ENCODE measurements at regions not wholly inside any gene's neighbourhood (a gene's known extent, or its start where the extent isn't known, plus 50 kb on each side); places are given as distances from the start of the nearest gene placed in this dataset.

GRCh38 chr3:43224405-43225073 is 61.8 kb upstream of the SNRK start:
- no peaks in the 10 kb centered on the region for H3K9me2 ChIP-seq (replicated peaks; ENCODE audit: insufficient read depth, low read length)
- H3K36me3 ChIP-seq (replicated peaks; ENCODE audit: insufficient read depth, low read length), result no peaks in the 10 kb centered on the region
- H3K79me2 ChIP-seq (ENCODE audit: low read length), result no peaks in the 10 kb centered on the region
- no peaks in the 10 kb centered on the region for H3K27me3 ChIP-seq (replicated peaks; ENCODE audit: insufficient read depth, low read length)
- H3K9ac ChIP-seq (ENCODE audit: low read length), result no peak overlapping the region
- no peak overlapping the region for H3K27ac ChIP-seq (ENCODE audit: low read length)
- no peak overlapping the region for H2AFZ ChIP-seq (ENCODE audit: low read length)
- H3K4me3 ChIP-seq (ENCODE audit: low read length), result no peak overlapping the region
- no peaks in the 10 kb centered on the region for H4K20me1 ChIP-seq (ENCODE audit: insufficient read depth, low read length)
- H3K4me1 ChIP-seq (ENCODE audit: low read length), result no peaks in the 10 kb centered on the region
- TF ChIP-seq EZH2phosphoT487 (IDR thresholded peaks at IDR 0.05; ENCODE audit: low read length) (no peak), CTCF (IDR thresholded peaks at IDR 0.05; ENCODE audit: low read length) (no peak), EZH2 (optimal IDR thresholded peaks at IDR 0.05; ENCODE audit: low read depth, low read length) (no peak)
- H3F3A ChIP-seq (ENCODE audit: insufficient read depth, low read length), result no peaks in the 10 kb centered on the region
- H3K9me3 ChIP-seq (replicated peaks; ENCODE audit: insufficient read depth, low read length), result no peaks in the 10 kb centered on the region
- no peak for DNase-seq
- H3K4me2 ChIP-seq (ENCODE audit: low read depth, low read length), result no peak overlapping the region

GRCh38 chr3:43223670-43224364 is 62.5 kb upstream of the SNRK start:
- Histone ChIP-seq H3K36me3 (replicated peaks; ENCODE audit: insufficient read depth, low read length) (no peaks in the 10 kb centered on the region), H3K9ac (ENCODE audit: low read length) (no peak overlapping the region), H4K20me1 (ENCODE audit: insufficient read depth, low read length) (no peaks in the 10 kb centered on the region), H2AFZ (ENCODE audit: low read length) (no peak overlapping the region), H3K27me3 (replicated peaks; ENCODE audit: insufficient read depth, low read length) (no peaks in the 10 kb centered on the region), H3K9me2 (replicated peaks; ENCODE audit: insufficient read depth, low read length) (no peaks in the 10 kb centered on the region), H3K4me2 (ENCODE audit: low read depth, low read length) (no peak overlapping the region), H3K4me3 (ENCODE audit: low read length) (no peak overlapping the region), H3K4me1 (ENCODE audit: low read length) (0 out of 2 replicates have a peak, but pooled peaks cover 1% of the 10 kb centered on the region), H3K79me2 (ENCODE audit: low read length) (no peaks in the 10 kb centered on the region), H3K9me3 (replicated peaks; ENCODE audit: insufficient read depth, low read length) (no peaks in the 10 kb centered on the region), H3F3A (ENCODE audit: insufficient read depth, low read length) (no peaks in the 10 kb centered on the region), H3K27ac (ENCODE audit: low read length) (no peak overlapping the region)
- TF ChIP-seq CTCF (IDR thresholded peaks at IDR 0.05; ENCODE audit: low read length), result peak; percentile 18
- no peak for TF ChIP-seq EZH2 (optimal IDR thresholded peaks at IDR 0.05; ENCODE audit: low read depth, low read length)
- TF ChIP-seq EZH2phosphoT487 (IDR thresholded peaks at IDR 0.05; ENCODE audit: low read length), result no peak
- no peak for DNase-seq

DNA sequence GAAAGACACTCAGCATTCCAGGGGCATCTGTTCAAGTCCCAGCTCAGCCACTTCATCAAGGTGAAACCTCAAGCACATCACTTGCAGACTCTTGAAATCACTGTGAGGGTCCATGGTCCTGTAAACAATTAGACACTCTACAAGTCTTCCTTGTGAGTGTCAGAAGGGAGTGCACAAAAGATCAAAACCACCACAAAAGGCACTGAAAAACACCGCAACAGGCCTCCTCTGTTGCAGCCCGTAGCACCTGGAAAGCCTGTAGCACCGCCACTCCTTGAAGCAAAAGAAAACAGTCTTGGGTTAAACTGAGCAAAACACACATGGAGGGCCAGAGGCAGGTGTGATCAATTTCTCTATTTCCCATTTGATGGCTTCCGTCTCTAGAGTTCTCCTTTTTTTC is 63.8 kb upstream of the SNRK start:
- no peaks in the 10 kb centered on the region for H3K79me2 ChIP-seq (ENCODE audit: low read length)

More for the DNA sequence above, 63.8 kb upstream of the SNRK start:
- no peaks in the 10 kb centered on the region for H3K9me3 ChIP-seq (replicated peaks; ENCODE audit: insufficient read depth, low read length)
- no peaks in the 10 kb centered on the region for H3F3A ChIP-seq (ENCODE audit: insufficient read depth, low read length)
- H3K4me1 ChIP-seq (ENCODE audit: low read length), result 0 out of 2 replicates have a peak, but pooled peaks cover 6% of the 10 kb centered on the region
- H4K20me1 ChIP-seq (ENCODE audit: insufficient read depth, low read length), result no peaks in the 10 kb centered on the region
- no peaks in the 10 kb centered on the region for H3K27me3 ChIP-seq (replicated peaks; ENCODE audit: insufficient read depth, low read length)
- no peak overlapping the region for H3K4me2 ChIP-seq (ENCODE audit: low read depth, low read length)
- H3K4me3 ChIP-seq (ENCODE audit: low read length), result no peak overlapping the region
- no peak overlapping the region for H2AFZ ChIP-seq (ENCODE audit: low read length)
- no peaks in the 10 kb centered on the region for H3K9me2 ChIP-seq (replicated peaks; ENCODE audit: insufficient read depth, low read length)
- no peak overlapping the region for H3K9ac ChIP-seq (ENCODE audit: low read length)
- H3K36me3 ChIP-seq (replicated peaks; ENCODE audit: insufficient read depth, low read length), result no peaks in the 10 kb centered on the region
- no peak for DNase-seq
- no peak overlapping the region for H3K27ac ChIP-seq (ENCODE audit: low read length)
- TF ChIP-seq CTCF (IDR thresholded peaks at IDR 0.05; ENCODE audit: low read length) (no peak), EZH2 (optimal IDR thresholded peaks at IDR 0.05; ENCODE audit: low read depth, low read length) (no peak), EZH2phosphoT487 (IDR thresholded peaks at IDR 0.05; ENCODE audit: low read length) (no peak)

Data from MM.1S (cell line).